NOMO-1 treated with dmso at 0.1 percent for 144 hours (cell line): ENCODE measurements at regions not wholly inside any gene's neighbourhood (a gene's known extent, or its start where the extent isn't known, plus 50 kb on each side); places are given as distances from the start of the nearest gene placed in this dataset.
A peak's percentile ranks its signal among the peaks of the same experiment; 100 is the strongest.
"Not testable (repeated sequence)": the region's sequence is repeated elsewhere in the genome, so short reads cannot be mapped to it uniquely, and the experiment has no call there.

ENCODE experiments used
- DNase-seq: peaks from one replicate; lab custom pipeline; 2025; ENCODE audit not compliant: unreplicated experiment; lab: John Stamatoyannopoulos, UW

DNA sequence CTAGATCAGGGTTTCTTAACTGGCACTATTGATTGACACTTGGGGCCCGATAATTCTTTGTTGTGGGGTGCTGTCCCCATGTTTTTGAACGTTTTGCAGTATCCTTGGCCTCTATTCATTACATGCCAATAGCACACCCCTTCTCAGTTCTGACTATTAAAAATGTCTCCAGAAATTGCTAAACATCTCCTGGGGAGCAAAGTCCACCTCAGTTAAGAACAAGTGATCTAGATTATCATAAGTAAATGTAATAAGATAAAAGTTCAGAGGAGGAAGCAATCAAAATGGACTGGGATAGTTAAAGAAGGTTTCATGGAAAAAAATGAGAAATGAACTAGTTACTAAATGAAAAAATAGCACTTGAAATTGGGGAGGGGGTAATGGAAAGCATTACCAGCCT, 98.1 kb upstream of the MIR17HG start:
- no peak for DNase-seq

DNA sequence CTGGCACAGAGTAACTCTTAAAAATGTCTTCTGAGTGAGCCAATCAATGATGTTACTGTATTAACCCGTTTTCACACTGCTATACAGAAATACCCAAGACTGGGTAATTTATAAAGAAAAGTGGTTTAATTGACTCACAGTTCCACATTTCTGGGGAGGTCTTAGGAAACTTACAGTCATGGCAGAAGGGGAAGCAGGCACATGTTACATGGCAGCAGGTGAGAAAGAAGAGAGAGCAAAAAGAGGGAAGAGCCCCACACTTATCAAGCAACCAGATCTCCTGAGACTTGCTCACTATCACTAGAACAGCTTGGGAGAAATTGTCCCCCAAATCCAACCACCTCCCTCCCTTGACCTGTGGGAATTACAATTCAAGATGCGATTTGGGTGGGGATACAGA, 97.6 kb upstream of the MIR17HG start:
- DNase-seq: peak; percentile 67

GRCh38 chr13:91251573-91251972, 95.9 kb upstream of the MIR17HG start:
- DNase-seq: not testable (repeated sequence)

GRCh38 chr13:91264484-91264883, 83.0 kb upstream of the MIR17HG start:
- DNase-seq: no peak

DNA sequence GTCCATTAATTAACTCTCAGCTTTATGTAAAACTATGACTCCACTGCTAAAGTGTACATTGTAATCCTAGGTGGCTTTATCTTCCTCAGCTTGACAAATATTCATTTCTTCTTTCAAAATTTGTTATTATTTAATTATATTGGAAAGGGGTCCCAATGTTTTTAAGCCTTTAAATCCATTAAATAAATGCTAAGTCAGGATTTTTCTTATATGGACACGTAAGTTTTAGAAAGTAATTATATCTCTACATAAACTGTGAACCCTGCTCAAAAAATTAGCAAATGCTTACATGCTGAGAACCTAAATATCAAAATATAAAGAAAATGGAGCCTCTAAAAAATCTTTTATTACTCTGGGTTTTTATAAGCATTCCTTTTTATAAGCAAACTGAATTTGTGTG, 78.2 kb upstream of the MIR17HG start:
- DNase-seq: no peak

DNA sequence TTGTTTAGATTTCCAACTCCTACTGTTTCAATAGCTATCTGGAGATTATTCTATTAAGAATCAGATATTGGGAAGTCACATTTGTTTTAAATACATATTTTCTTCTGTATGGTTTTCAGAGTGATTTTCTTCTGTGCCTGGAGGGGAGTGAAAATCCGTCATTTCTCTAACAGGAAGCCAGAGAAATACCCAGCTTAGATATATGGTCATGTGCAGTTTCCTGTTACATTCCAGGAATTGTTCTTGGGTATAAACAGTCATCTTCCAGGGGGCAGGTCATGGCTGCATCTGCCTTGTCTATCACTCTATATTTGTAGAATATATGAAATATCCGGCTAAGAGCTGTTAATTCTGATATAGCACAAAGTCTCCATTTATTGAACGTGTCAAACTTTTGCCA, 77.5 kb upstream of the MIR17HG start:
- no peak for DNase-seq

- no peak for DNase-seq
Observed at GRCh38 chr13:91272235-91272777, 75.2 kb upstream of the MIR17HG start.

GRCh38 chr13:91273675-91274074, 73.8 kb upstream of the MIR17HG start:
- DNase-seq: no peak

DNA sequence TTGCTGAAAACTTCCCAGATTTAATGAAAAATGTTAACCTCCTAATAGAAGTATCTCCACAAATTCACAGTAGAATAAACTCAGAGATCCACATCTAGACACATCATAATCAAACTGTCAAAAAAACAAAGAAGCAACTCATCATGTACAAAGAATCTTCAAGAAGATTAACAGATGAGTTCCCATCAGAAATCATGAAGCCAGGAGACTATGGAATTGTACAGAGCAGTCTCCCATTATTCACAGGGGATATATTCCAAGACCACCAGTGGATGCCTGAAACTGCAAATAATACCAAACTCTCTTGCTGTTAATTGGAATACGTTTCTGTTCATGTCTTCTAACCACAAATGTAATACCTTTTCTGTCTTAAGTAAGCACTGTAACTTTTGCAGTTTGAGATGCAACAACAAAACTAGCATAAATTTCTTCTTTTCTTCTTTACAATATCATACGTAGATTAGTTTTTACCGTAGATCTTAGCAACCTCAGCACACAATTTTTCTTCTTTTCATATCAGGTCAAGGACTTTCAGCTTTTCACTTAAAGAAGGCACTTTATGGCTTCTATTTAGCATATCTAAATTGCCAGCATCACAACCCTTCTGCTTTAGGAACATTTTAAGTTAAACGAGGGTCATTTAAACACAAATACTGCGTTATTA, 70.3 kb upstream of the MIR17HG start:
- no peak for DNase-seq

GRCh38 chr13:91278291-91278690, 69.2 kb upstream of the MIR17HG start:
- DNase-seq: no peak

DNA sequence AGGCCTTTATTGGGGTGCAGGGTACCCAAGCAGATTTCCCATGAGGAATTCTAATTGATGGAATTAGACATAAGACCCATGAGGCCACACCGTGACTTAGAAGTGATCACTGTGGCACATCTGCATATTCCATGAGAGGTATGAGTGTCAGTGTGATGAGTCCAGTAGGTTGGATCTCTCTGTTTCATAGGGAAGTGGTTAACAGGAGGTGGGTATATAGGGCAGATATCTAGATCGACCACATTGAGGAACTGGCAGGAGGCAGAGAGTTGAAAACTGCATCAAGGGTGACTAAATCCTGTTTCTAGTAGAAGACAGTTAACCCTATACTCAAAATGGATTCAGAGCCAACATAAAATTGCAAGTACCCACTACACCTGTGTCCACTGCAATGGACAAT, 68.6 kb upstream of the MIR17HG start:
- DNase-seq: peak; percentile 72

GRCh38 chr13:91280801-91281200, 66.7 kb upstream of the MIR17HG start:
- no peak for DNase-seq

- no peak for DNase-seq
Observed at GRCh38 chr13:91284335-91284734, 63.2 kb upstream of the MIR17HG start.

- DNase-seq: no peak
Observed at GRCh38 chr13:91286317-91286716, 61.2 kb upstream of the MIR17HG start.

GRCh38 chr13:91291078-91291477, 56.4 kb upstream of the MIR17HG start:
- no peak for DNase-seq

DNA sequence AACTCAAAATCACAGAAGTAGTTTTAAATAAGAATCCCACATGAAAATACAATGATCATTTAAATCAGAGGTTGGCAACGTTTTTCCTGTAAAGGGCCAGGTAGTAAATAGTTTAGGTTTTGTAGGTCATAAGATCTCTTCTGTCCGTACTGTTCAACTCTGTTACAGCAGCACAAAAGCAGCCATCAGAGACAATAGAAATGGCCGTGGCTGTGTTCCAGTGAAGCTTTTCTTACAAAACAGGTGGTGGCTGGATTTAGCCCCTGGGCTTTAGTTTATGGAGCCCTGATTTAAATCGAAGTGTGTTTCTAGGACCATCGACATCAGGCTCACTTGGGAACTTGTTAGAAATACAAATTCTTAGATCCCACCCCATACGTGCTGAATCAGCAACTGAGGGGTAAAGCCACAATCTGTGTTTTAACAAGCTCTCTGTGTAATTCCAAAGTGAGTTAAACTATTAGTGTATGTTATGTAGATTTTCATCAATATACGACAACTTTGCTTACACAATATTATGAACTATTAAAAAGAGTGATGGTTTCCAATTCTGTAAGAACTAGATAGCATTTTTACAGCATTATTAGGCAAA, 54.8 kb upstream of the MIR17HG start:
- no peak for DNase-seq

DNA sequence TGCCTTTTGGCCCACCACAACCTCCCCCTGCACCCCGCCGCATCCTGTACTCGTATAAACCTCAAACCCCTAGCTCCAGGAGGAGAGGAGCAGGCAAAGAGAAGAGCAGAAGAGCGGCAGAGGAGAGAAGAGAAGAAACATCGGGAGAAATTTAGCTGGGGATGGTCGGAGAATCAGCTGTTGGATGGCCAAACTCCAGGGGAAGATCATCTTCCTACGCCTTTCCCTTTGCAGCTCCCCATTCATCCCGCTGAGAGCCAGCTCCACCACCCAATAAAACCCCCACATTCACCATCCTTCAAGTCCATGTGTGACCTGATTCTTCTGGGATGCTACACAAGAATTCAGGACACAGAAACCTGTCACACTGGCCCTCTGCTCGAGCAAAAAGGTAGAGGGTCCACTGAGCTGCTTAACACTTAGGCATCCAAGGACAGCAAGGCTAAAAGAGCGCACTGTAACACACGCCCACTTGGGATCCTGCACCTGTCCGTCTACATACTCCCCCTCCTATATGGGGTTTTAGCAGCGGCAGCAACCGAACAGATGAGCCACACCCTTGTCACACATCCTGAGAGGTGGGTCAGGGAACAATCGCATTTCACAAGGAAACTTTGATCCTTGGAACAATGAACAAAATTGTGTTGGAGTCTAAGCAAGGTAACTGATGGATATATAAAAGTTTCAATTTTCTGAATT, 51.6 kb upstream of the MIR17HG start:
- DNase-seq: no peak

DNA sequence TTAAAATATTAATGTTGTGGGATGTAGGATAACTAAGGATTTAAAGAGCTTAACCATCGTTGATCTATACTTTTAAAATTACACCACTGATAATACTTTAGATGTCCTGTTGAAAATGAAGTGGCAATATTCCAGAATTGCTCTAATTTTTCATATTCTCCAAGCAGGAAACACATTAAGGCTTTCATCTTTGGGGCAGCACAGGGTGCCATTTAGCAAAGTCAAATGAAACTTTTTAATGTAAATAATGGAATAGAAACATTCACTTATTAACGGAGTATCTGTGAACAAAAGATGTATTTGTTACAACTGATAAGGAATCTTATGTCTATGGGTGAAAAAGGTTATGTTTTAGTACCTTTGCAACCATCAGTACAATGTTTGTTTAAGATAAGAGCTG, 50.0 kb upstream of the MIR17HG start:
- no peak for DNase-seq
